Fibroblast of mammary gland (primary cell): ENCODE measurements at regions not wholly inside any gene's neighbourhood (a gene's known extent, or its start where the extent isn't known, plus 50 kb on each side); places are given as distances from the start of the nearest gene placed in this dataset.

Experiments
- DNase-seq: peaks from one replicate; pipeline ENCODE4 v3.0.0-alpha.2; 2010; ENCODE audit warnings: low read depth
- H3K4me3 ChIP-seq: 2 replicates; pipeline ENCODE4 v1.5.1; 2011; ENCODE audit warnings: low read depth, mild to moderate bottlenecking, low read length, moderate library complexity; ENCODE audit not compliant: control insufficient read depth
- TF ChIP-seq, protein P1 (sequence below): conservative IDR thresholded peaks from 2 replicates; pipeline ENCODE4 v1.5.1; 2011; ENCODE audit warnings: low read depth, low read length, inconsistent platforms; ENCODE audit not compliant: control insufficient read depth, insufficient read depth

DNA sequence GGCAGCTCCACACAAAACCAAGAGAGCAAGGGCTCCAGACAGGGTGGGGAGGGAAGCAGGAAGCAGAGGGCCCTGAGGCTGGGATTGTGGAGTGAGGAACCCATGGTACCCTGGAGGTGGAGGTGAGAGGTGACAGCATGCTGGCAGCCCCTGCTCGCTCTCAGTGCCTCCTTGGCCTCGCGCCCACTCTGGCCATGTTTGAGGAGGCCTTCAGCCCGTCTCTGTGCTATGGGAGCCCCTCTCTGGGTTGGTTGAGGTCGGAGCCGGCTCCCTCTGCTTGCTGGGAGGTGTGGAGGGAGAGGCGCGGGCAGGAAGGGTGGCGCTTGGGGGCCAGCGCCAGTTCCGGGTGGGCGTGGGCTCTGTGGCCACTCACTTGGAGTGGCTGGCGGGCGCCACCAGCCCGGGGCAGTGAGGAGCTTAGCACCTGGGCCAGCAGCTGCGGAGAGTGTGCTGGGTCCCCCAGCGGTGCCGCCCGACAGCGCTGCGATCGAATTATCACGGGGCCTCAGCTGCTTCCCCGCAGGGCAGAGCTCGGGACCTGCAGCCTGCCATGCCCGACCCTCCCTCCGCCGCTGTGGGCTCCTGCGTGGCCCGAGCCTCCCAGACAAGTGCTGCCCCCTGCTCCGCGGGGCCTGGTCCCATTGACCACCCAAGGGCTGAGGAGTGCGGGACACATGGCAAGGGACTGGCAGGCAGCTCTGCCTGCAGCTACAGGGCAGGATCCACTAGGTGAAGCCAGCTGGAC lies 196.0 kb downstream of the DACT1 start:
- H3K4me3 ChIP-seq, result no peak overlapping the region
- TF ChIP-seq, protein P1, sequence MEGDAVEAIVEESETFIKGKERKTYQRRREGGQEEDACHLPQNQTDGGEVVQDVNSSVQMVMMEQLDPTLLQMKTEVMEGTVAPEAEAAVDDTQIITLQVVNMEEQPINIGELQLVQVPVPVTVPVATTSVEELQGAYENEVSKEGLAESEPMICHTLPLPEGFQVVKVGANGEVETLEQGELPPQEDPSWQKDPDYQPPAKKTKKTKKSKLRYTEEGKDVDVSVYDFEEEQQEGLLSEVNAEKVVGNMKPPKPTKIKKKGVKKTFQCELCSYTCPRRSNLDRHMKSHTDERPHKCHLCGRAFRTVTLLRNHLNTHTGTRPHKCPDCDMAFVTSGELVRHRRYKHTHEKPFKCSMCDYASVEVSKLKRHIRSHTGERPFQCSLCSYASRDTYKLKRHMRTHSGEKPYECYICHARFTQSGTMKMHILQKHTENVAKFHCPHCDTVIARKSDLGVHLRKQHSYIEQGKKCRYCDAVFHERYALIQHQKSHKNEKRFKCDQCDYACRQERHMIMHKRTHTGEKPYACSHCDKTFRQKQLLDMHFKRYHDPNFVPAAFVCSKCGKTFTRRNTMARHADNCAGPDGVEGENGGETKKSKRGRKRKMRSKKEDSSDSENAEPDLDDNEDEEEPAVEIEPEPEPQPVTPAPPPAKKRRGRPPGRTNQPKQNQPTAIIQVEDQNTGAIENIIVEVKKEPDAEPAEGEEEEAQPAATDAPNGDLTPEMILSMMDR, result no peak
- no peak for DNase-seq

DNA sequence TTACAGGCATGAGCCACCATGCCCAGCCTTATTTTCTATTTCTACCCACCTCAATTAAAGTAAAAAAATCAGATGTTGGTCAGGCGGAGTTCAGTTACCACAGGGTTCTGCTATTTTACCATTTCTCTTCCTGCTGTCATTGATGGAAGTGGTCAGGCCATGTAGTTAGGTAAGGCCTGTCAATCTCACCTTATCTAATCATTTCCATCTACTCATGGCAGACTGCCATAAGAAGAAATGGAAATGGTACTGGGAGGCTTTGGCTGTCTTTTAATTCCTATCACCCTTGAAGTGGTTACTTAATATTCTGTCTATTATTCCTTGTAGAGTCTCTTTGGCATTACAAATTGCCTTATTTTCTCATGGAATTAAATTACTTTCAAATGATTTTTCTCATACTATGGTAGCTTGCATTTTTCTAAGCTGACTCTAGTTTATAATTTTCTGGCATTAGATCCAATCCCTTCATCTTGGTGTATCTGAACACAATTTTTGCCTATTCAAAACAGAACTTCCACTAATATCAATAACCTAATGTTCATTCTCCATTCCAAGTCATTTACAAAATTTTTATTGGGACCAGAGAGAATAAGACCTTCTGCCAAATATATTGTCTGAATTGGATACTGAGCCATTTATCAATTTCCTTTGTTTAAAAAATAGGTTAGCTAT lies 198.7 kb downstream of the DACT1 start:
- DNase-seq, result no peak
- H3K4me3 ChIP-seq, result no peak overlapping the region
- TF ChIP-seq, protein P1, result no peak

GRCh38 chr14:58839233-58839632 lies 201.5 kb downstream of the DACT1 start:
- no peak overlapping the region for H3K4me3 ChIP-seq
- DNase-seq, result no peak
- TF ChIP-seq, protein P1, result no peak

DNA sequence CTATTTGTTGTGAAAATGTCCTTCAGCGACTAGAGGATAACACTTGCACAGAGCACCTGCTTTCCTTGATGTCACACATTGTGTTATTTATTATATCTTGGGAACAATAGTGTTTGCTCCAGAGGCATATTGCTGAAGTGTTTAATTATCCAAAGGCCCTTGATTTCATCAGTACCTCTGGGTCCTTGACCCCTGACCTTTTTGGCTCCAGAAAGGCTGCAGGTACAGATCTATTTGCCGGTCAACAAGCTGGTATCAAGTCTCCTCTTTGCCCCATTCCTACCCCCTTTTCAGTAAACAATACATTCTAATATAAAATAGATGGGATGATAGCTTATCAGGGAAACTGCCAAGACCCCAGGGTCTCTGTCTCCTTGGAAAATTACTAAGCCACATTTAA lies 206.8 kb downstream of the DACT1 start:
- no peak overlapping the region for H3K4me3 ChIP-seq
- no peak for DNase-seq
- TF ChIP-seq, protein P1, result no peak

DNA sequence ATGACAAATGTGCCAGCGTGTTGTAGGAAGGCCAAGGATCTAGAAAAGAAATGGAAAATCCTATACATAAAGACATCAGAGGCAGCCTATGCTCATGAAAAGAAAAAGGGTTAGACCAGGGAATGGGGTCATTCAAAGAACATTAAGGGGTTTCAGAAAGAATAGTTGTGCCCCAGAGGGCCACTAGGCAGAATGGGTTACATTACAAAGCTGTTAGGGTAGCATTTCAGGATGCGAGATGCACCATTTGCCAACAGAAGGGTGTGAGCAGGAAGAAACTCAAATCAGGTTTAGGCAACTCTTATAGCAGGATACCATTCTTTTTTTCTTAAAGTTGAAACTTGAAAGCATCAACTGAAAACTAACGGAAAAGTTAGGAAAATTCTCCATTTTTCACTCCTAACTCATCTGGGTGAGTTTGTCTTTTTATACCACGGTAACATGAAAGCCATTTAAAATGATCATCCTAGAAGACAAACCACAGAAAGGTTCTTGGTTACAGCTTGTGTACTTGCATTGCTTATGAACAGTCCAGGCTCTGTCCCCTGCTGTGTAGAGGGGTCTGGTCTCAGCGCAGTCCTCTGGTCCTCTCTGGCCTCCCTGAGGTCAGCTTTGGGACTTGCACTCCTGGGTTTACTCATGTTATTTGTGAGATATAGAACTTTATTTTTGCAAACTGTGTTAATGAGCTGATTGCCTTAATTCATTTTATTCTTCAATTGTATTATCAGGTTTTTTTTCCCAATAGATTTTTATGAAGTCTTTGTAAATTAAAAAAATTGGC lies 209.1 kb downstream of the DACT1 start:
- no peak for DNase-seq
- TF ChIP-seq, protein P1, result no peak
- no peak overlapping the region for H3K4me3 ChIP-seq

GRCh38 chr14:58848365-58848764 lies 210.6 kb downstream of the DACT1 start:
- DNase-seq, result no peak
- TF ChIP-seq, protein P1, result no peak
- H3K4me3 ChIP-seq, result no peak overlapping the region
